22Rv1 (cell line): ENCODE measurements at regions not wholly inside any gene's neighbourhood (a gene's known extent, or its start where the extent isn't known, plus 50 kb on each side); places are given as distances from the start of the nearest gene placed in this dataset.

Experiments used
- H3K27ac ChIP-seq: fragments of 450-650 bp; 2 replicates; pipeline ENCODE4 v1.5.1; 2017
- ZFX ChIP-seq: fragments of 450-650 bp; IDR thresholded peaks from 2 replicates; pipeline ENCODE4 v1.6.1; 2017; ENCODE audit warnings: antibody characterized with exemption, borderline replicate concordance
- TF ChIP-seq, protein P1 (sequence below): fragments of 450-650 bp; IDR thresholded peaks from 2 replicates; pipeline ENCODE4 v1.5.1; 2017; ENCODE audit warnings: mild to moderate bottlenecking

DNA sequence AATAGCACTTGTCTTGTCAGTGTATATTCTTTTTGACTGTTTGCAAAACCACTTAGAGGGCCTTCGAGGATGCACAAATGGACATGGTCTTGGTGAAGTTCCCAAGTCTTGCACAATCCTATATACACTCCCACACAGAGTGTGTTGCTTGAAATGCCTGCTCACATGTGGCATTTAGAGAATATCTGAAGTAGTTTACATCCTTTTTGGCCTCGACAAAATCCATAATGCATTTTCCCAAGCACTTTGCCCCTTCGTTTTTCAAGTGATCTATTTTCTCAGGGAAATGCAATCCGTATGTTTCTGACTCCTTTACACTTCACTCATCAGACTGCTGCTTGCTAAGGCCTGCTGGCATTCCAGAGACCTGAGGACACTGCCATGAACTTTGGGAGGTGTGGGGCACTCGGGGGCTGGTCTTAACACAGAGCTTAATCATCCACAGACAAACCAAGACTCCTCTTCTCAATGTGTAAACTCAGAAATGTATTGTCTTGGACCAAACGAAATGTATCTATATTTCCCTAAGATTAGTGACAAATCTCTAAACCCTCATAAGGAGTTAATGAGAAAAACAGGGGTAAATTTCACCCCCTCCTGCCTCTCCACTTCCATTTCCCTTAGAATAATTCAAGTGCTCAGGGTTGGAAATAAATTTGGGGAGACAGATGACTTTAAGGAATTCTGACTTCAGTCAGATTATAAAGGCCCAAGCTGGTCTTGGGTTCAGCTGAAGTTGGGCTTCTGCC lies 219.3 kb upstream of the APCDD1 start:
- TF ChIP-seq, protein P1, sequence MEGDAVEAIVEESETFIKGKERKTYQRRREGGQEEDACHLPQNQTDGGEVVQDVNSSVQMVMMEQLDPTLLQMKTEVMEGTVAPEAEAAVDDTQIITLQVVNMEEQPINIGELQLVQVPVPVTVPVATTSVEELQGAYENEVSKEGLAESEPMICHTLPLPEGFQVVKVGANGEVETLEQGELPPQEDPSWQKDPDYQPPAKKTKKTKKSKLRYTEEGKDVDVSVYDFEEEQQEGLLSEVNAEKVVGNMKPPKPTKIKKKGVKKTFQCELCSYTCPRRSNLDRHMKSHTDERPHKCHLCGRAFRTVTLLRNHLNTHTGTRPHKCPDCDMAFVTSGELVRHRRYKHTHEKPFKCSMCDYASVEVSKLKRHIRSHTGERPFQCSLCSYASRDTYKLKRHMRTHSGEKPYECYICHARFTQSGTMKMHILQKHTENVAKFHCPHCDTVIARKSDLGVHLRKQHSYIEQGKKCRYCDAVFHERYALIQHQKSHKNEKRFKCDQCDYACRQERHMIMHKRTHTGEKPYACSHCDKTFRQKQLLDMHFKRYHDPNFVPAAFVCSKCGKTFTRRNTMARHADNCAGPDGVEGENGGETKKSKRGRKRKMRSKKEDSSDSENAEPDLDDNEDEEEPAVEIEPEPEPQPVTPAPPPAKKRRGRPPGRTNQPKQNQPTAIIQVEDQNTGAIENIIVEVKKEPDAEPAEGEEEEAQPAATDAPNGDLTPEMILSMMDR, result no peak
- TF ChIP-seq ZFX, result no peak

DNA sequence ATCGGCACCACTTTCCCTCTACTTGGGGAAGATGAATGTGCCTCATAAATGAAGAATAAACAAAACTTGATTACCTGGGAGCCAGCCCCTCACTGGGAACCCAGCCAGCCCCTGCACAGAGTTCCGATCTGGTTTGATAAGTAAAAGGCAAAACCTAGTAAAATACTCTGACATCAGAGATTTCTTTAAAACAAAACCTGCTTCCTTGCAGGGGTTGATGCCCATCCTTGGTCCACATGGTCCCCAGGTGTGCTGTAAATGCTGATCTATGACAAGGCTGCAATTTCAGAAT lies 218.8 kb upstream of the APCDD1 start:
- TF ChIP-seq, protein P1, result no peak
- TF ChIP-seq ZFX, result no peak
- H3K27ac ChIP-seq, result no peak overlapping the region

More for the DNA sequence above, 219.3 kb upstream of the APCDD1 start:
- H3K27ac ChIP-seq, result no peak overlapping the region

DNA sequence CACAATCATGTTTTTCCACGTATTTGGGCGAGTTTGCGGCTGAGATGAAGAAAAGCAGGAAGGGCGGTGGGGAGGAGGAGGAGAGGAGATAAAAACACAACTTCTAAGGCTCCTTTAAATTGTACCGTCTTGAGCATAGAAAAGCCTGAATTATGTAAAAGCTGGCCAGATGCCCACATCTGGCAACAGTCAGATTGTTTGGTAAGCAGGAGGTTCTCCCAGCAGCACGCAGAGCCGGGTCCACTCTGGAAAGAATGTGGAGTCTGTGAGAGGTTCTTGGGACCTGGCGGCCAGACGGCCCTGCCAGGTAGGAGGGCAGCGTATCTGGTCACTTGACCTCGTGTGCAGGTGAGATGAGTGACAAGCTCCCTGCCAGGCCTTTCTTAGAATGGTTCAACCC lies 215.3 kb upstream of the APCDD1 start:
- TF ChIP-seq, protein P1, result no peak
- TF ChIP-seq ZFX, result no peak
- H3K27ac ChIP-seq, result no peak overlapping the region

DNA sequence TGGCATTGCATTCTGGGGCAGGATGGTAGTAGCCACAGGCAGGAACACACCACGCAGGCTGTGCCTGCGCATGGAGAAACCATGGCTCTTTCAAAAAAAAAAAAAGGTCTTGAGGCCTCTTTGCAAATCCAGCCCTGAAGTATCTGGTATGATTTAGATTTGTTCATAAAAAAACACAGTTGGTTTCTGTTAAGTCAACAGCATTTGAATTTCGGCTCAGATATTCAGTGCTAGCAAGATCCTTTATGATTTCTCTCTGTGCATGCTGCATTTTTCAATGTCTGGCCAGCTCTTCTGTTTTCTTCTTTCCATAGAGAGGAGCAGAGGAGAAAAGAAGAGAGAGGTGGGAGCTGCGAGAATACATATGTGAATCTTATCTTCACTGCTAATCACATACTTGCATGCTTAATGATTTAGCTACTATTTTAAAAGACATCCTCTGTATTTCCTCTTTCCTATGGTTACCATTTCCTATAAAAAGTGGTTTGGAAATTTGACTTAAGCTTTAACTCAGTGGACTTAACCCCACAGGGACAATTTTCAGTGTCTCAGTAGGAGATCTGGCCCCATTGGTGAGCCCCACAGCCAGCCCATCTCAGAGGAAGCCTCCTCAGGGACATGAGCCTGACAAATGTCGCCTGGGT lies 214.3 kb upstream of the APCDD1 start:
- H3K27ac ChIP-seq, result no peak overlapping the region
- no peak for TF ChIP-seq ZFX
- TF ChIP-seq, protein P1, result no peak

DNA sequence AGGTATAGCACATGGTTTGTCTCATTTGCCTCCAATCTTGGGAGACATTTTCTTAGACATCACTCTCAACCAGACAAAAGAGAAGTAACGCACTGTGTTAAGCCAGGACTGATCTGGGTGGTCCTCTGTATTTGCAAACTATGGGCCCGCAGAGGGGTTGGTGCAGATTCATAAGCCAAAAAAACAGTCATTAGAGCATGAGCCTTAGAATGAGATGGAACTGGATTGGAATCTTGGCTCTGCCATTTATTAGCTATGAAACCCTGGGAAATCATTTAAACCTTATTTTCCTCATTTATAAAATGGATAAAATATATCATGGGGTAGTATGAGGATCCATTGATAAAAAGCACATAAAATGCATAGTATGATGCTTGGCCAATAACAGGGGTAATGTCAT lies 213.5 kb upstream of the APCDD1 start:
- H3K27ac ChIP-seq, result no peak overlapping the region
- no peak for TF ChIP-seq ZFX
- TF ChIP-seq, protein P1, result no peak

DNA sequence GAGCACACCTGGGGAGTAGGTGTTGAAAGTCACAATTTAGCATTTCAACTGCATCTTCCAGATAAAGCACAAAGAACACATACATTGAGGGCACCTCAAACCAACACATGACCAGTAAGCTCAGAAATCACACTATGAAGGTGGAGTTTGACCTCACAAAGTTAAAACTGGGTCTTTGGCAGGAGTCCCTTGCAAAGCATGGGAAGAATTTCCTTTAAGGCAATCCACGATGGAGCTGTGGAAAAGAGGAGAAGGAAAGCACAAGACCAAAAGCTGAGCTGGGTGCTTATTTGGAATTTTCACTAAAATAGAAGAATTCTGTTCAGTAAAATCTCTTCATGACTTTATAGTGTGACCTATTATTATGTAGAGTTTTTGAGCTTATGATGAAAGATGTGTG lies 212.9 kb upstream of the APCDD1 start:
- H3K27ac ChIP-seq, result no peak overlapping the region
- TF ChIP-seq ZFX, result no peak
- TF ChIP-seq, protein P1, result no peak

DNA sequence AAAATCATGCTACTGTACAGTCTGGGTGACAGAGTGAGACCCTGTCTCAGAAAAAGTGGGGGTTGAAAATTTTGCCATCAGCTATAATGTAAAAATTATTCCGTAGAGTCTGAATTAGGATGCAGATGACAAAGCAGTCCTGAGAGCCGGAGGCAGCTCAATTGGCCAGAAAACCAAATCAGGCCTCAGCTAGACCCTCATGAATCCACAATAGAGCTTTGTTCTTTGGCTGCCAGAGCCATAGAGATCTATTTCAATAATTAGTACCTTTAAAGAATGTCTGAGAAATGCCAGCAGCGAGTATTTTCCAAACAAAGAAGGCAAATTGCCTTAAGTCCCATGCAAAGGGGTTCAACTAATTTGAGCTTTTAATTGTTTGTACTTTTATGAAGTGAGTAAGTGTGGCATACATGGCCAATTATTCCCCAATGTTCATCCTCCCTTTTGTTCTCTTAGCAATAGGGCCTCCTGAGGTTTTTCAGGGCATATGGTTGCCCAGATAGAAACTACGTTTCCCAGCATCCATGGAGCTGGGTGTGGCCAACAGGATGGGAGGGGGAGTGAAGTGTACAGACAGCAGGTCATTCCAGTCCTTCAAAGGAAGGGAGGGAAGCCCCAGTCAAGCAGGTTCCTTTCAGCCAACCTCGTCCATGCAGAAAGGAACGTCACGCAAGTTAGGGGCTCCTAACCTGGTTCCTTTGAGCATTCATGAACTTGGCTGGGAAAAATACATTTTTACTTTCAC lies 211.3 kb upstream of the APCDD1 start:
- TF ChIP-seq, protein P1, result no peak
- no peak for TF ChIP-seq ZFX
- no peak overlapping the region for H3K27ac ChIP-seq
